ENCODE measurements at regions not wholly inside any gene's neighbourhood (a gene's known extent, or its start where the extent isn't known, plus 50 kb on each side); places are given as distances from the start of the nearest gene placed in this dataset.

DNA sequence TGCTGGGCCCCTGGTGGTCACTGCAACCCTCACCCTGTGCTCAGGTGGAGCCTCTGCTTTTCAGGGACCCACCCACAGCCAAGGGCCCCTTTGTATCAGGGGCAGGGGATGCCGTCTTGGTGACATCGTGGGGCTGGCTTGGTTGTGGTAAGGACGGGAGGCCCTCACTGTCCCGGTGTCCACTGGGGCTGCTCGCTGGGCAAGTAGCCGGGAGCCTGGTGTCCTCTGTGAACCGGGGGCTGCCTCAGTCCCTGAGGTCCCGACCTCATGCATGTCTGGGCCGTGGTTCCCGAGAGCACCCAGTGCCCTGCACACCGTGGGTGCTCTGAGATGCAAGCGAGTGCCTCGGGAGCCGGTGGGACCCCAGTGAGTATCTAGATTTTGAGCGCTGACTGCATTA lies 56.0 kb upstream of the TTC34 start:
- H3K4me3 ChIP-seq (ENCODE audit: low read depth, low read length): no peak overlapping the region
- TF ChIP-seq, protein P1, sequence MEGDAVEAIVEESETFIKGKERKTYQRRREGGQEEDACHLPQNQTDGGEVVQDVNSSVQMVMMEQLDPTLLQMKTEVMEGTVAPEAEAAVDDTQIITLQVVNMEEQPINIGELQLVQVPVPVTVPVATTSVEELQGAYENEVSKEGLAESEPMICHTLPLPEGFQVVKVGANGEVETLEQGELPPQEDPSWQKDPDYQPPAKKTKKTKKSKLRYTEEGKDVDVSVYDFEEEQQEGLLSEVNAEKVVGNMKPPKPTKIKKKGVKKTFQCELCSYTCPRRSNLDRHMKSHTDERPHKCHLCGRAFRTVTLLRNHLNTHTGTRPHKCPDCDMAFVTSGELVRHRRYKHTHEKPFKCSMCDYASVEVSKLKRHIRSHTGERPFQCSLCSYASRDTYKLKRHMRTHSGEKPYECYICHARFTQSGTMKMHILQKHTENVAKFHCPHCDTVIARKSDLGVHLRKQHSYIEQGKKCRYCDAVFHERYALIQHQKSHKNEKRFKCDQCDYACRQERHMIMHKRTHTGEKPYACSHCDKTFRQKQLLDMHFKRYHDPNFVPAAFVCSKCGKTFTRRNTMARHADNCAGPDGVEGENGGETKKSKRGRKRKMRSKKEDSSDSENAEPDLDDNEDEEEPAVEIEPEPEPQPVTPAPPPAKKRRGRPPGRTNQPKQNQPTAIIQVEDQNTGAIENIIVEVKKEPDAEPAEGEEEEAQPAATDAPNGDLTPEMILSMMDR (IDR thresholded peaks at IDR 0.05; ENCODE audit: control insufficient read depth, extremely low read depth, insufficient read depth): no peak
- DNase-seq (ENCODE audit: low read depth): no peak

DNA sequence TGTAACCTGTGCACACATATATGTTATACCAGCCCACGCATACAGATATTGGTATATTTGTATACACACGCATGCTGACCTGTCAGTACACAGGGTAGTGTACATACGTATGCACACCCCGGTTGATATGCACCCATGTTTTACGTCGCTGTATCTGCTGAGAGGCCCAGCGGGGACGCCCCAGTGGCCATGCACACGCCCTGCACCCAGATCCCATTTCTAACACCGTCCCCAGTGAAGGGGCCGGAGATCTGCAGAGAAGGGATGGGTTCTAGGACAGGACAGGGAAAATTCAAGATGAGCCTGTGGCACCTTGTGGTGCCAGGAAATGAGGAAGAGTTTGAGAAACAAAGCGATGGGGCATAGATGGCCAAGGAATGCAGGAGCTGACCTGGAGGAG lies 57.2 kb upstream of the TTC34 start:
- TF ChIP-seq, protein P1 (IDR thresholded peaks at IDR 0.05; ENCODE audit: control insufficient read depth, extremely low read depth, insufficient read depth): no peak
- DNase-seq (ENCODE audit: low read depth): no peak
- no peak overlapping the region for H3K4me3 ChIP-seq (ENCODE audit: low read depth, low read length)

DNA sequence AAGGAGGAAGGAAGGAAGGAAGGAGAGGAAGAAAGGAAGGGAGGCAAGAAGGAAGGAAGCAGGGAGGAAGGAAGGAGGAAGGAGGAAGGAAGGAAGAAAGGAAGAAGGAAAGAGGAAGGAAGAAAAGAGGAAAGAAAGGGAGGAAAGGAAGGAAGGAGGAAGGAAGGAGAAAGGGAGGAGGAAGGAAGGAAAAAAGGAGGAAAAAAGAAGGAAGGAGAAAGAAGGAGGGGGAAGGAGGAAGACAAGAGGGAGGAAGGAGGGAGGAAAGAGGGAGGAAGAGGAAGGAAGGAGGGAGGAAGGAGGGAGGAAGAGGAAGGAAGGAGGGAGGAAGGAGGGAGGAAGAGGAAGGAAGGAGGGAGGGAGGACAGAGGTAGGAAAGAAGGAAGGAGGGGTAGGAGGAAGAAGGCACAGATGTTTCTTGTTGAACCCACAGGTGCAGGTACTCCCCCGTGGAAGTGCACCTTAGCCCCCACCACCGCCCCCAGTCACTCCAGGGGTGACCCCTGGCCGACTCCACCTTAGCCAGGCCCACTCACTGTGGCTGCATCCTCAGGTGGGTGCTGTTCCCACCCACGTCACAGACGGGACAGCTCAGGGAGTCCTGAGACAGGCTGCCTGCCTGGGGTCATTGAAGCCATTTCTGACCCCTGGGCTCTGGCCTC lies 57.9 kb upstream of the TTC34 start:
- no peak for DNase-seq (ENCODE audit: low read depth)
- no peak overlapping the region for H3K4me3 ChIP-seq (ENCODE audit: low read depth, low read length)
- TF ChIP-seq, protein P1 (IDR thresholded peaks at IDR 0.05; ENCODE audit: control insufficient read depth, extremely low read depth, insufficient read depth): no peak

DNA sequence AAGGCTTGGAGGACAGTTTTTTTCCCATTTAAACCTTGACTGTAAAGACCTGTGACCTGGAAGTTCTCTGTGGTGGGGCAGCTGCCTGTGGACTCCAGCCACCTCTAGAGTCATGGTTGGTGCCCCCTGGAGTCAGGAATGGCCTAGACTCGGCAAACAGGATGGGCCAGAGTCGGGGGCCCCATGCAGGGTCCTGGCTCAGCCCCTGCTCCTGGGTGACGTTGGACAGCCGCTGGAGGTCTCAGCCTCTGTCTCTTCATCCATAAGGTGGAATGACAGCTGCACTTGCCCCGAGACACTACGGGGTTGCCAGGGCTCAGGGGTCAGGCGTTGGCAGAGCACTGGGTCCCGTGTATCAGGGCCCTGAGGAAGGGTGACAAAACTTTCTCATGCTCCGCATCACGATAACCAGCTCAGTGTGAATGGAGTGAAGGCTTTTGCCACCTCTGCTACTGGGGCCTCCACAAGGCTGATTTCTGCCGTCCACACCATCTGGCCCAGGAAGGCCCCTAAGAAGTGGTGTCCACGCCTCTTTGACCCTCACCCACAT lies 58.5 kb upstream of the TTC34 start:
- TF ChIP-seq, protein P1 (IDR thresholded peaks at IDR 0.05; ENCODE audit: control insufficient read depth, extremely low read depth, insufficient read depth): no peak
- H3K4me3 ChIP-seq (ENCODE audit: low read depth, low read length): no peak overlapping the region
- no peak for DNase-seq (ENCODE audit: low read depth)

DNA sequence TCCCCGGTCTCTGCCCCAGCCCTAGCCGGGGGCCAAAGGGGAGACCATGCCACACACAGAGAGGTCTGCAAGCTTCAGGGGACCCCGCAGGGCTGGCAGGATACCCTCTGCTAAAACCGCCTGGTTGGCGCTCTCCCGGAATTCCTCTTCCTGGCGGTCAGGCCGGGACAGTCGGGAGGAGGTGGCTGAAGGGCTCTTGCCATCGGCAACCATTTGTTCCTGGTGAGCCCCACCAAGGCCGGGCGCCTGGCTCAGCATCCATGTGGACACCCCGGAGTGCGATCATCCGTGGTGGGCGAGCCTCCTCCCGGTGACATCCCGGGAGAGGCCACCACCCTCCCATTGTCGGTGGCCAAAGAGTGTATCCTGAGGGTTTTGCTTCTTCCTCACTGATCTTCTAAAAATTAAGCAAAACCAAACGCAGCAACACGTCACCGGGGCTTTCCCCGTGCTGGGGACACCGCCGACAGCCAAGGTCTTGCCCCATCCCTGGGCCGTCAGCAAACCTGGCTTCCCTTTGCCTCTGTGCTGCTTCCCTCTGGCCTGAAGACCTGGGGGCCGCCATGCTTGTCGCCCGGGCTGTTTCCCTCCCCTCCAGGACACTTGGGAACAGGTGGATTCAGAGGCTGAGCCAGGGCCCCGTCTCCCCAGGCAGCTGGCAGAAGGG lies 59.1 kb upstream of the TTC34 start:
- TF ChIP-seq, protein P1 (IDR thresholded peaks at IDR 0.05; ENCODE audit: control insufficient read depth, extremely low read depth, insufficient read depth): no peak
- DNase-seq (ENCODE audit: low read depth): no peak
- H3K4me3 ChIP-seq (ENCODE audit: low read depth, low read length): no peak overlapping the region

DNA sequence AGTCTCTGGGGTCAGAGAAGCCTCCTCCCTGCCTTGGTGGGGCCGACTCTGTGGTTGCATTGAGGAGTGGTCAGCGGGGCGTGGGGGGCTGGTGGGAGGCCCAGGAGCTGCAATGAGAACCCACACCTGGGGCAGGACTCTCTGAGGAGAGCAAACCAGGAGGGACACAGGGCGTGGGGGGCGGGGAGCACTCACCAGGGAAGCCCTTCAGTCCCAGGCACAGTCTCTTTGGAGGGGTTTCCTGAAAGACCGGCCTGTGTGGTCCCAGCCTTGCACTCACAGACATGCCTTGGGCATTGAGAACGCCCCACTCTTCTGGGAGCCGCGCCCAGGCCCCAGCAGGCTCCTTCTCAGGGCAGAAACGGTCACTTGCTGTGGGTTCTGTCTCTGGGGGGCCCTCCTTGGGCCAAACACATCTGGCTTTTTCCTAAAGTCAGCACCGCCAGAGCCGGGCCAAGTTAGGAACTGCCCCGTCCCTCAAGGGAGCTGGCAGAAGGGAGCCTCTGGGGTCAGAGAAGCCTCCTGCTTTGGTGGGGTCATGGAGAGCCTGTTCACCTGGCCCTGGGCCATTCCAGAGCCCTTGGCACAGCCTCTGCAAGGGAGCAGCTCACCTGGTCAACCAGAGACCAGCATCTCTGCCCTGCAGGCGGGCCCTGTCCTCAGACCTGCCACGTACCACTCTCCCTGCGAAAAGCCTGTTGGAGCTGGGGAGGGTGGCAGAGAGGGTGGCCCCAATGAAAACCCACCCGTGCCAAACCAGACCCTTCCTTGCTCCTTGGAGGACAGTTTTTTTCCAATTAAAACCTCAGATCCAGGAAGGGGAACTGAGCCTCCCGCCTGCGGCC lies 59.9 kb upstream of the TTC34 start:
- no peak overlapping the region for H3K4me3 ChIP-seq (ENCODE audit: low read depth, low read length)
- TF ChIP-seq, protein P1 (IDR thresholded peaks at IDR 0.05; ENCODE audit: control insufficient read depth, extremely low read depth, insufficient read depth): no peak
- DNase-seq (ENCODE audit: low read depth): no peak
